OCI-LY3 (cell line): ENCODE measurements at regions not wholly inside any gene's neighbourhood (a gene's known extent, or its start where the extent isn't known, plus 50 kb on each side); places are given as distances from the start of the nearest gene placed in this dataset.

ENCODE experiments used
- EZH2phosphoT487 ChIP-seq: fragments of 200-600 bp; shearing (Covaris generic); IDR thresholded peaks from 2 replicates; pipeline ENCODE4 v1.6.1; 2018; ENCODE audit warnings: antibody characterized with exemption, mixed run types, low read depth
- TF ChIP-seq, protein P1 (sequence below): fragments of 200-600, 300-600 bp; sonication (generic); IDR thresholded peaks from 2 replicates; pipeline ENCODE4 v1.5.1; 2014; ENCODE audit warnings: antibody characterized with exemption, low read length, low read depth

DNA sequence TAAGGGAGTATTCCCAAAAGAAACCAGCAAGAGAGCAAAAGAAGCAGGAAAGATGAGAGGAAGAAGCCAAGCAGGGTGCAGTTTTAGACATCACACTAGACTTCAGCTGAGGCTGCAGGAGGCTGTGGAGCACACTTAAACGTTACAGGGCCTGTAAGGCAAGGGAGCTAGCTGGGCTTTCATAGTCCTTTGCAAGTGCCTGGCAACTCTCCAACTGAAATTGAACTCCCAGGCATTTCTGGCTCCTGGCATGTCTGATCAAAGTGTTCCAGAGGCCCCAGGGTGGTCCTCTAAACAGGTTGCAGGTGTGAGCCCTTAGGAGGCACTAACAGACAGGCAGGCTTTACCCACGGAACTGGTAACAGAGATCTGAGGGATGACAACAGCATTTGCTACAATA, 750.2 kb downstream of the XPNPEP1 start:
- TF ChIP-seq, protein P1, sequence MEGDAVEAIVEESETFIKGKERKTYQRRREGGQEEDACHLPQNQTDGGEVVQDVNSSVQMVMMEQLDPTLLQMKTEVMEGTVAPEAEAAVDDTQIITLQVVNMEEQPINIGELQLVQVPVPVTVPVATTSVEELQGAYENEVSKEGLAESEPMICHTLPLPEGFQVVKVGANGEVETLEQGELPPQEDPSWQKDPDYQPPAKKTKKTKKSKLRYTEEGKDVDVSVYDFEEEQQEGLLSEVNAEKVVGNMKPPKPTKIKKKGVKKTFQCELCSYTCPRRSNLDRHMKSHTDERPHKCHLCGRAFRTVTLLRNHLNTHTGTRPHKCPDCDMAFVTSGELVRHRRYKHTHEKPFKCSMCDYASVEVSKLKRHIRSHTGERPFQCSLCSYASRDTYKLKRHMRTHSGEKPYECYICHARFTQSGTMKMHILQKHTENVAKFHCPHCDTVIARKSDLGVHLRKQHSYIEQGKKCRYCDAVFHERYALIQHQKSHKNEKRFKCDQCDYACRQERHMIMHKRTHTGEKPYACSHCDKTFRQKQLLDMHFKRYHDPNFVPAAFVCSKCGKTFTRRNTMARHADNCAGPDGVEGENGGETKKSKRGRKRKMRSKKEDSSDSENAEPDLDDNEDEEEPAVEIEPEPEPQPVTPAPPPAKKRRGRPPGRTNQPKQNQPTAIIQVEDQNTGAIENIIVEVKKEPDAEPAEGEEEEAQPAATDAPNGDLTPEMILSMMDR, result no peak
- TF ChIP-seq EZH2phosphoT487, result no peak
